Stimulated activated naive CD4-positive, alpha-beta T cell treated with Interleukin-2 at 50 U/mL for 16 hours (primary cell): ENCODE measurements at regions not wholly inside any gene's neighbourhood (a gene's known extent, or its start where the extent isn't known, plus 50 kb on each side); places are given as distances from the start of the nearest gene placed in this dataset.
A peak's percentile ranks its signal among the peaks of the same experiment; 100 is the strongest.
"Not testable (repeated sequence)": the region's sequence is repeated elsewhere in the genome, so short reads cannot be mapped to it uniquely, and the experiment has no call there.

Experiments used
- DNase-seq: peaks from one replicate; lab custom pipeline; 2025; lab: John Stamatoyannopoulos, UW

DNA sequence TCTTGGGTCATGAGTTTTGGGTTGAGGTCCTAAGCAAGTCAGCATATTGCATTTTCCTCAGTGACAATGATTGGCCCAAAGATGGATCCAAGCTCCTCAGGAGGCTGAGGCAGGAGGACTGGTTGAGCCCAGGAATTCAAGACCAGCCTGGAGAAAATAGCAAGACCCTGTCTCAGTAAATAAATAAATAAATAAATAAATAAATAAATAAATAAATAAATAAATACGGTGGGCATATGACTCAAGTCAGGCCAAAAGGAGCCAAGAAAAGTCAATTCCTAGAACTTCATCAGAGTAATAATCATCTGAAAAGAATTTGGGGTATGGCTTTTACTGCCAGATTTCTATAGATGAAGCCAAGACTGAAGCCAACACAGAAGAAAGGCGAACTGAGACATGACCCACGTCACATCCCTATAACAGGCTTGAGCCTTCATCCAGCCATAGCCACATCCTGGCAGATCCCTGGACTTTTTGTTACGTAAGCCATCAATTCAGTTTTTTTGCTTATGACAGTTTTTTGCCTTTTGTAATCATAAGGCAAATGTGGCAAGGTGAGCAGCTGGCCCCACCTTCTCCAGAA is 88.5 kb upstream of the NFASC start:
- DNase-seq: no peak

DNA sequence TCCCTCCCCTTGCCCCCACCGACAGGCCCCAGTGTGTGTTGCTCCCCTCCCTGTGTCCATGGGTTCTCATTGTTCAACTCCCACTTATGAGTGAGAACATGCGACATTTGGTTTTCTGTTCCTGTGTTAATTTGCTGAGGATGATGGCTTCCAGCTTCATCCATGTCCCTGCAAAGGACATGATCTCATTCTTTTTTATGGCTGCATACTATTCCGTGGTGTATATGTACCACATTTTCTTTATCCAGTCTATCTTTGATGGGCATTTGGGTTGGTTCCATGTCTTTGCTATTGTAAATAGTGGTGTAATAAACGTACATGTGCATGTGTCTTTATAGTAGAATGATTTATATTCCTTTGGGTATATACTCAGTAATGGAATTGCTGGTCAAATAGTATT is 85.6 kb upstream of the NFASC start:
- DNase-seq: not testable (repeated sequence)

DNA sequence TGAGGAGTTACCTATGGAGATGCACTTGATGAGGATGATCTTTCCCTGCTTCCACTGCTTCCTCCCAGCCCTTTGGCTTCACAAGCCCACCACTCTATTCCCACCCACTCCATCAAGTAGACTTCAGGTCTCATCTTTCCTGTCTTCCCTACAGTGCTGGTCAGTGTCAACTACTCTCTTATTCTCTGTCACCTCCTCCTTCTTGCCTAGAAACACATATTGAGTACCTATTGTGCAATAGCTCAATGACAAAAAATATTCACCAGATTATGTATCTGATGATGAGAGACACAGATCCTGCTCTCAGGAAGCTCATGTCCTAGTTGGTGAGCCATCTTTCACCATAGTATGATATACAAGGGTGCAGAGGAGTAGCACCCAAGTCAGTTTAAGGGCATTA is 82.2 kb upstream of the NFASC start:
- DNase-seq: no peak

DNA sequence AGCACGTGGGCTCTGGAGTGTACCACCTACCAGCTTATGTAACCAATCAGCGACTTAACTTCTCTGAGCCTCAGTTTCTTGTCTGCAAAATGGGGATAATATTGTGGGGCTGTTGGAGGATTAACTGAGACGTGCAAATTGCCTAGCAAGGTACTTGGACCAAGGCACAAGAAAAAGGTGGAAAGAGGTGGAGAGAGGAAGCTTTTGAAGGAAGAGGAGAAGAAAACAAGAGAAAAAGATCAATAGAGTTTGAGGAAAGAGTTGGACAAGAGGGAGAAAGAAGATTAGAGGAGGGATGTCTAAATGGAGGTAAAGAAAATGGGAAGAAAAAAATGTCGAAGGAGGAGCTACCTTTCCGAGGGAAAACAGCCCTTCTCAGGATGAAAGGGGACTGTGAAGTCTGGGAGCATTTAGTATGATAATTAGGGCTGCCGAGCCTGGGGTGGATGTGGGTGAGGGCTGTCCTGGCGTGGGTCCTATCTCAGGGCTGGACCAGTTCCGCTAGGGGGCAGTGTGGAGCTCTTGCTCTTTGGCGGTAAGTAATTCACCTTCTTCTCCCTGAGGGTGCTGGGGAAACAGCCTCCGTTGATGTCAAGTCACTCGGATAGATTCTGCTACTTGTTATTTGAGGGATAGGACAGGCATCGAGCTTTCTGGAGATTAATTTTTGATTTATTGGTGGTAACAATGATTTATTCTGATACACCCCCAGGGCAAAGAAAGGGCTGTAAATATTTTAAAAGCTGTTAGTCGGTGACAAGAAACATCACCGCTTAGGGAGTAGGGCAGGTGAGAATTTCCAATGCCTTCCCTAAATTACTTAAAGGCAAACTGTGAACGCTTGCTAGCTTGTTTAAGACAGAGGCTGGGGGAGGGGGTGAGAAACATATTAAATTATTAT is 79.0 kb upstream of the NFASC start:
- DNase-seq: peak; percentile 72

DNA sequence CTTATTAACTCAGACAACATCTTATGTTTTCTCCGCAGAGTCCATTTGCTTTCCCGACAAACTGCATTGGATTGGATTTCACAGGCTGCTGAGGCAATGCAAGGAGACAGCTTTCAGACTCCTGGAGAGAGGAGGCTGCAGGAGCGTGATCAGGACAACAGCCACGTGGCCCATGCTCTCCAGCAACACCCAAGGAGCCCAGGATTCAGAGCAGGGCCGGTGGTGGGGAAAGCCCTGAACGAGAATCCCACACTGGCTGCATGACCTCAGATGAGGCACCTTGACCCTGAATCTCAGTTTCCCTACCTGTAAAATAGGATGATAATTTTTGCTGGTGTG is 78.3 kb upstream of the NFASC start:
- no peak for DNase-seq

DNA sequence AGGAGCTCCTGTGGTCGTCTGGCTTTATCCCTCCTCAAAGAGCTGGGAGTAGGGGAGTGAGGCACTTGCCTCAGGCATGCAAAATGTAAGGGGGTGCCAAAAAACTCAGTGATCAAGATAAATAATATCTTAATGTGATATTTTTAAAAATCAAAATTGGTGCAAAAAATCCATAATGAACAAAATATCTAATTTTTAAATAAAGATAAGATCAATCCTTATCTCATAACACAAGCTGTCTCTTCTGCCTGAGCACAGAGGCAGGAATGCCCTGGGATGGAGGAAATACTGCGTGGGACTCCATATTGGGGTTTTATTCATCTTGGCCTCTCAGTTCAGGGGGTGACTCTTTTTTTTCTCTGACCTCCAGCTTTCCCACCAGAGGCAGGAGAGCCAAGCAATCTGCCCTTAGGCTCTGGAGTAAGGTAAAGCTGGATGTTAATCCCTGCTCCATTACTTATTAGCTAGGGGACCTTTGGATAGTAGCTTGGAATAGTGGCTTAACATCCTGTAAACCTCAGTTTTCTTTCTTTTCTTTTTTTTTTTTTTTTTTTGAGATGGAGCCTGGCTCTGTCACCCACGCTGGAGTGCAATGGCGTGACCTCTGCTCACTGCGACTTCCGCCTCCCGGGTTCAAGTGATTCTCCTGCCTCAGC is 77.3 kb upstream of the NFASC start:
- no peak for DNase-seq

DNA sequence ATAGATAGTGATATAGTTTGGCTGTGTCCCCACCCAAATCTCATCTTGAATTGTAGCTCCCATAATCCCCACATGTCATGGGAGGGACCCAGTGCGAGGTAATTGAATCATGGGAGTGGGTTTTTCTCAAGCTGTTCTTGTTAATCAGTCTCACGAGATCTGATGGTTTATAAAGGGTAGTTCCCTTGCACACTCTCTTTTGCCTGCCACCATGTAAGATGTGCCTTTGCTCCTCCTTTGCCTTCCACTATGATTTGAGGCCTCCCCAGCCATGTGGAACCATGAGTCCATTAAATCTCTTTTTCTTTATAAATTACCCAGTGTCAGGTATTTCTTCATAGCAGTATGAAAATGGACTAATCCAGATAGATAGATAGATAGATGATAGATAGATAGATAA is 73.8 kb upstream of the NFASC start:
- DNase-seq: not testable (repeated sequence)

DNA sequence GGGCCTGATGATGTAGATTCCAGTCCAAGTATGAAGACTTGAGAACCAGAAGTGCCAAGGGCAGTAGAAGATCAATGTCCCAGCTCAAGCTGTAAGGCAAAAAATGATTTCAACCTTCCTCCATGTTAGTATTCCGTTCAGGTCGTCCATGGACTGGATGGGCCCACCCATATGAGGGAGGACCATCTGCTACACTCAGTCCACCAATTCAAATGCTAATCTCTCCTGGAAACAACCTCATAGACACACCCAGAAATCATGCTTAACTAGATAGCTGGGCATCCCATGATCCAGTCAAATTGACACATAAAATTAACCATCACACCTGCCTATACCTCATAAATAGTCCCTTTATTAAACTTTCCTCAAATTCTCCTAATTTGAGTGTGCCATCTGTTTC is 73.3 kb upstream of the NFASC start:
- DNase-seq: no peak

DNA sequence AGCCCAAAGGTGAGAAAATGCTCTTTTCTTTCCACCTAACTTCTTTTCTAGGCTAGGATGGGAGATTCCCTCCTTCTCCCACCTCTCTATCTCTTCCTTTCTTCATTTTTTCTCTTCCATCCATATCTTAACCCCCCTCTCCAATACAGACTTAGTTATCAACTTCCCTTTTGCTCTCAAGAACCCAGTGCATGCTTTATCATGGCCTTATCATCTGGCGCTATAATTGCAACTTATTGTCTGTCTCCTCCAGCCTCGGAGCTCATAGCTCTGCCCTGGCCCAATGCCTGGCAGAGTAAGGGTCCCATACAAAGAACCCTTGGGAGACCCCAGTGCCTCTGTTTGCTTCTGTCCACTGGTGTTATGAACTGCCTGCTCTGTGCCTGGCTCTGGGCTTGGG is 71.0 kb upstream of the NFASC start:
- no peak for DNase-seq

DNA sequence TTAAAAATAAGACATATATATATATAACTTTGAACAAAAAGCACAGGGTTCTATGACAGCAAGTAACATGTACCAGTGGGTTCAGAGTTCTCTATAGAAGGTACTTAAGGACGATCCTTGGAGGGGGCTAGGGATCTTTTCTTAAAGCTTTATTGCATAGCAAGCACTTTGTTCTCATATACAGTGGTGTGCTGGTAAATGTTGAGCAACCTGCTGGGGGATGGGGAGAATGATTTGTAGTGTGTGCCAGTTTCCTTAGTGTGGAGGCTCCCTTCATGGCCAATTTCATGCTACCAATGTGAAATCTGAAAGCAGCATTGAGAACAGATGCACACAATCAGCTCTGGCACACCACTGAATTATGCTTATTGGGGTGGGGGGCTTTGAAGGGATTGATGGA is 69.5 kb upstream of the NFASC start:
- no peak for DNase-seq

DNA sequence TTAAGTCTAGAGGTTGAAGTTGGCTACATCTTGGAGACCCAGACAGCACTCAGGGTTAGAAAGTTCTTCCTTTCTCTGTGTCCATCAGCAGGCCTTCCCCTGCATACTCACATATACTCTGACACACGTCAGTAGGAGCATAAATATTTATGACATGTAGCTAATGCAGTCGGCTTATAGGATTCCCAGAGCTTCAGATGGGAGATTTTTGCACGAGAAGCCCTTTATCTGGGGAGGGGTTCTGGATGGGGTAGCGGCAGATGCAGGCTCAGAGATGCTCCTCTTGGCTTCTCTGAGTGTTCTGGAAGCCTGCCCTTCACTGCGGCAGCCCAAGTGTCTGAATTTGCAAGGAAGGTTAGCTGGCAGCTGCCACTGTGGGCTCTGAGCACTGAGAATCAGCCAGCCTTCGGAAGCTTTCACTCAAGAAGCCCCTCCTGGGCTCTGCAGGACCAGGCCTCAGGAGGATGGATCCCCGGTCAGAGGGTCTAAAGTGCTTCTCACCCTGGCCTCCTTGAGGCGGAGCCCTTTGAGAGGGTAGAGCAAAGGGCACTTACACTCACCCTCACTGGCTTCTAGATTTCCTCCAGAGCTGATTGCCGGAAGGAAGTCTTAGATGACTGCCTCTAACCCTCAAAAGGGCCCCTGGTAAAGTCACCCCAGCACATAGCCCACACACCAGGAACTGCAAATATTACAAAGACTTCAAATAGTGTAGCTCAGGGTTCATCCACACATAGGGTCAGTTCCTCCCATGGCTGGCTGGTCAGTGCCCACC is 68.1 kb upstream of the NFASC start:
- DNase-seq: no peak

DNA sequence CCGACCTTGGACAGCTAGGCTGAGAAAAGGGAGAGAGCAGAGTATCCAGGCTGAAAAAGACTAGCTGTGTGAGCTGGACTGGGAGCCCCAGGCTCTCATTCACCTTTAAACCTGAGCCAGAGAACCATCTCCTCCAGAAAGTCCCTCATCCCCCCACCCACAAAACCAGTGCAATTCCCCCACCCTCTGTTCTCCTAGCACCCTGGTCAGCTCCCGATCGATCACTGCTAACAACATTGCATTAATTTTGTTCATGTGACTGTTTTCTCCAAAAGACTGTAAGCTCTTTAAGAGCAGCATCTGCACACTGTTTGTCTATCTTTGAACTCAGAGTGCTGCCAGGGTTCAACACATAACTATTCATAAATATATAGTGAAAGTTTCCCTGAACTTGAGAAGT is 67.1 kb upstream of the NFASC start:
- no peak for DNase-seq

DNA sequence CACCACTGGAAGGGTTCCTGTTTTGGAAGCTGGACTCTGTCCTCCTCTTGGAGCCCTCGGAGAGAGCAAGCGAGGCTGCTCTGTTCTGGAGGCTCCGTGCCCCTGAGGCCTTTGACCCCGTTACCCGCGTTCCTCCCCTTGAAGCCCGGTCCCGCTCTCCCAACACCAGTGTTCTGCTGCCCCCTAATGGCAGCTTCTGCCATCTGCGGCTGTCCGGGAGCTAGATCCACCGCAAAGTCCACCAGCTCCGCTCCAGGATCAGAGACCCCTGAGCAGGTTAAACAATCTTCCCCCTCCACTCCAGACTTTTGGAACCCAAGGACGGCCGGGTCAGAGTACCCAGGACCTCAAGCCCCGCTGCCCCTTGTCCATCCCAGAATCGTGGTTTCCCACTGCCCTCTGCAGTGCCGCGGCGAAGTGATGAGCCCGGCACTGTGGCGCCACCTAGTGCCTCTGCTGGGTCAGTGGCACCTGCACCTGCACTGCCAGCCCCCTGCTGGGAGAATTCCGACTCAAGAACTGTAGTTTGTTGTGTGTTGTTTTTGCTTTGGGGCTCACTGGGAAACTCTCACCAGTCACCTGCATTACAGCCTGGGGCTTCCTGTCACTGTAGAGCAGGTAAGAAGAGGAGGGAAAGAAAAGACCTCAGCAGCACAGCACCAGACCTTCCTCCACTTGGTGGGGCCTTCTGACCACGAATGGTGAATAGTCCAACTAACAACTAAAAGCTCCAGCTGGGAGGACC is 63.5 kb upstream of the NFASC start:
- DNase-seq: peak; percentile 78

DNA sequence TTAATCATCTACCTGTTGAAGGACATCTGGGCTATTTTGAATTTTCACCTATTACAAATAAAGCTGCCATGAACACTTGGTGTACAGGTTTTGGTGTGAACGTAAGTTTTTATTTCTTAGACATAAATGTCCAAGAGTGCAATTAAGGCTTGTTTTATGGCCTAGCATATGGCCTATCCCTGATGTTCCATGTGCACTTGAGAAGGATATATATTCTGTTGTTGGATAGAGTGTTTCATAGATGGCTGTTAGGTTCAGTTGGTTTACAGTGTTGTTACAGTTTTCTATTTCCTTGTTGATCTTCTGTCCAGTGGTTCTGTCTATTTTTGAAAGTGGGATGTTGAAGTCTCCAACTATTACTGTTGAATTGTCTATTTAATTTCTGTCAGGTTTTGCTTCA is 61.2 kb upstream of the NFASC start:
- no peak for DNase-seq

DNA sequence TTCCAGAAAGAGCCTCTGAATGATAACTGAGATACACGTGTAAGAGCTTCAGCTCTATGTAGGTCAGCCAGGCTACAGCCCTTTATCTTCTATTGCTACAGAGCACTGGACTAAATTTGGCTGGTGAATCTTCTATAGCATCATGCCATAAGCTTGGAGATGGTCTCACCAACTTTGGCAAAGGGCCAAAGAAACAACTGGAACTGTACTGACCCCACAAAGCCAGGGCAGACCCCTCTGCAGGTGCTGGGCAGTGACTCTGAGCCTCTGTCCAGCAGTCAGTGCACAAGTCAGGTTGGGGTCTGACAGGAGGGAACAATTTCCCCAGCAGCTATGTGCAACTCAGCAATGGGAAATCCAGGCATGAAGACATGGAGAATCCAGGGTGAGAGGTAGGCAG is 57.8 kb upstream of the NFASC start:
- DNase-seq: no peak

DNA sequence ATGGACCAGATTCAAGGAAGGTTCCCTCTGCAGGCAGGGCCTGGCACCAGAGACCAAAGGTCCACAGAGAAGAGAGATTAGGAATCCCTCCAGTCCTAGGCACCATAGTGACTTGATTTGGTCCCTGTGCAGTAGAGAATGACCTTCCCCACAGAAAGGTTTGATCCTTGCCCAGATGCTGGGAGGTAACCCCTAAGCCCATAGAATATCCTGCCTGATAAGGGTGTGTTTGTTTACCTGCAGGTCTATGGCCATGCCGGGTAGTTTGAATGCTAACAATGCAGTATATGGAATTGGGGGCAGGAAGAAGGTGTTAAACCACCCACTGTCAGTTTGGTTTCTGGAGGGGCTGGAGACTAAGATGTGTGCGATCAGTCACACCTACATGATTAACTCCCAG is 57.1 kb upstream of the NFASC start:
- no peak for DNase-seq

DNA sequence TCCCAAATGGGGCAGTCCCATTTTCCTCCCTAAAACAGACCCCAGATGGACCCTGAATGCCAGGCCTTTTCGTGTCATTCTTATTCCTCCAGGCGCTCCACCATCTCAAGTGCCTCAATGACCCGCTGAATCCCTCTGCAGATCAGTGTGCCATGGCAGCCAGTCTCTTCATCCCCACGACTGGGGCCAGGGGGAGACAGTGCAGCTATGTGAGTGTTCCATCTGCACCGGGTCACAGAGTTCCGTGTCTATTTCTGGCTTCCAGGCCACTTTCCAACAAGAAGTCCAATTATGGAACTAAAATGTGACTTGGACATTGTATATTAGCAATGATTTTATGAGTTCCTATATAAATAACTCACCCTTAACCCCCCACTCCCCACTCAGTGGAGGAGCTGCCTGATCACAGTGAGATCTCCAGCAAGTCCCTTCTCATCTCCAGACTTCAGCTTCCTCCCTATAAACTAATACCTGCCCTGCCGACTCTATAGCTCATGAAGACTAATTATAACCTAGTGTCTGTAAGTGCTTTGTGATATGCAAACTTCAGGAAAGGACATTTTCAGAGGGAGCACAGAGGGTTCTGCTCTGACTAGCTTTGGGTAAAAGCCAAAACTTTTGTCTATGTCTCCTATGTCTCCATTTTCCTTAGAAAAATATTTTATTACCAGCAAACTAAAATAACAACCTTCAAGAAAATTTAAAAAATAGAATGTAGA is 56.3 kb upstream of the NFASC start:
- DNase-seq: no peak

DNA sequence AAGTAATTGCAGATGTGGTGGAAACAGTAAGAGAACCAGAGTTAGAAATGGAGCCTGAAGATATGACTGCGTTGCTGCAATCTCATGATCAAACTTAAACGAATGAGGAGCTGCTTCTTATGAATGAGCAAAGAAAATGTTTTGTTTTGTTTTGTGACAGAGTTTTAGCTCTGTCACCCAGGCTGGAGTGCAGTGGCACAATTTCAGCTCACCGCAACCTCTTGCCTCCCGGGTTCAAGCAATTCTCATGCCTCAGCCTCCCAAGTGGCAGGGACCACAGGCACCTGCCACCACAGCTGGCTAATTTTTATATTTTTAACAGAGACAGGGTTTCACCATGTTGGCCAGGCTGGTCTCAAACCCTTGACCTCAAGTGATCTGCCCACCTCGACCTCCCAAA is 53.3 kb upstream of the NFASC start:
- DNase-seq: no peak

DNA sequence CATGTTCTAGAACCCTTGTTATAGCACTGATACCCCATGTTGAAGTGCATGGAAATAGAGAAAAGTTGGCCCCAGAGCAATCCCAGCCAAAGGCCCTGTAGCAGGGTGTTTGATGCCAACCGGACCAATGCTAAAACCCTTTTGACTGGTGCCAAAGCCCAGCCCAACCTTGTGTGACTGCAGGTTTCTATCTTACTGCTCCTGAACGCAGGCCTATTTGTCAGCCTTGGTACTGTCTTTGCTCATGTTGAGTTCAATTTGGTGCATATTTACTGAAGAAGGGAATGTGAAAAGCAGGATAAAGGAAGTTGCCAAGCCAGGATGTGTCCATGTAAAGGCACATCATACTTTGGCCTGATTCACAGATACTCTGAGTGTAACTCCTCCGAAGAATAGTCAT is 51.7 kb upstream of the NFASC start:
- DNase-seq: no peak

DNA sequence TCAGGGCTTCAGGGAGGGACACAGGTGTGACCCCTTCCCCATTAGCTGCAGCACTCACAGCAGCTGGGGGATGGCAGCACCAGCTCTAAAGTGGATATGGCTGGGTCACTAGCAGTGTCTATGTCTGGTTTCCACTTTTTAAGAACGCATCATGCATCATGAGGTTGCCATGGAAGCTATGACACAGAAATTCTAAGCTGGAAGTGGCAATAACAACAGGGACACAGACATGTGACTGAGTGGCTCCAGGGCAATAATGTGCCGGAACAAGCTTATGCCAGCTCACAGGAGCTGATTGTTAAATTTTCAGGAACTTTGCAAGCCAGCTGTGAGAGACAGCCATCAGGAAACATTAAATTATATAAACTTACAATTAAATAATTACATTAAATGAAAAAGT is 51.2 kb upstream of the NFASC start:
- DNase-seq: no peak
